ENCODE measurements at regions not wholly inside any gene's neighbourhood (a gene's known extent, or its start where the extent isn't known, plus 50 kb on each side); places are given as distances from the start of the nearest gene placed in this dataset.

DNA sequence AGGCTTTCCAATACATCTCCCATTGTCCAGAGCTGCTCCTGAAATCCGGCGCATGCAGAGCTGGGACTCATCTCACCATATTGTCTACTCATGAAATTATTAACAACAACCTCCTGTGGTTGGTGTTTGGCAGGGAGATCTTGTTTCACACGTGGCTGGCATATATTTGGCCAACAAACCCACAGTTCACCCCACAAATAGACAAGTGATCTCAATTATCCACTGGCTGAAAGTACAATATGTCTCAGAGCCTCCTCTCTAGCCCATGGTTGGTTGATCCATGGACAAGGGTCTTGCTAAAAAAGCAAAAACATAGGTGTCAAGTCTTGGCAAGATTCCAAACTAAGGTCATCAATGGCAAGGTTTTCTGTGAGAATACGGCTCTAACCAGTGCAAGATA, 386.9 kb downstream of the ETS1 start:
- TF ChIP-seq, protein P1, sequence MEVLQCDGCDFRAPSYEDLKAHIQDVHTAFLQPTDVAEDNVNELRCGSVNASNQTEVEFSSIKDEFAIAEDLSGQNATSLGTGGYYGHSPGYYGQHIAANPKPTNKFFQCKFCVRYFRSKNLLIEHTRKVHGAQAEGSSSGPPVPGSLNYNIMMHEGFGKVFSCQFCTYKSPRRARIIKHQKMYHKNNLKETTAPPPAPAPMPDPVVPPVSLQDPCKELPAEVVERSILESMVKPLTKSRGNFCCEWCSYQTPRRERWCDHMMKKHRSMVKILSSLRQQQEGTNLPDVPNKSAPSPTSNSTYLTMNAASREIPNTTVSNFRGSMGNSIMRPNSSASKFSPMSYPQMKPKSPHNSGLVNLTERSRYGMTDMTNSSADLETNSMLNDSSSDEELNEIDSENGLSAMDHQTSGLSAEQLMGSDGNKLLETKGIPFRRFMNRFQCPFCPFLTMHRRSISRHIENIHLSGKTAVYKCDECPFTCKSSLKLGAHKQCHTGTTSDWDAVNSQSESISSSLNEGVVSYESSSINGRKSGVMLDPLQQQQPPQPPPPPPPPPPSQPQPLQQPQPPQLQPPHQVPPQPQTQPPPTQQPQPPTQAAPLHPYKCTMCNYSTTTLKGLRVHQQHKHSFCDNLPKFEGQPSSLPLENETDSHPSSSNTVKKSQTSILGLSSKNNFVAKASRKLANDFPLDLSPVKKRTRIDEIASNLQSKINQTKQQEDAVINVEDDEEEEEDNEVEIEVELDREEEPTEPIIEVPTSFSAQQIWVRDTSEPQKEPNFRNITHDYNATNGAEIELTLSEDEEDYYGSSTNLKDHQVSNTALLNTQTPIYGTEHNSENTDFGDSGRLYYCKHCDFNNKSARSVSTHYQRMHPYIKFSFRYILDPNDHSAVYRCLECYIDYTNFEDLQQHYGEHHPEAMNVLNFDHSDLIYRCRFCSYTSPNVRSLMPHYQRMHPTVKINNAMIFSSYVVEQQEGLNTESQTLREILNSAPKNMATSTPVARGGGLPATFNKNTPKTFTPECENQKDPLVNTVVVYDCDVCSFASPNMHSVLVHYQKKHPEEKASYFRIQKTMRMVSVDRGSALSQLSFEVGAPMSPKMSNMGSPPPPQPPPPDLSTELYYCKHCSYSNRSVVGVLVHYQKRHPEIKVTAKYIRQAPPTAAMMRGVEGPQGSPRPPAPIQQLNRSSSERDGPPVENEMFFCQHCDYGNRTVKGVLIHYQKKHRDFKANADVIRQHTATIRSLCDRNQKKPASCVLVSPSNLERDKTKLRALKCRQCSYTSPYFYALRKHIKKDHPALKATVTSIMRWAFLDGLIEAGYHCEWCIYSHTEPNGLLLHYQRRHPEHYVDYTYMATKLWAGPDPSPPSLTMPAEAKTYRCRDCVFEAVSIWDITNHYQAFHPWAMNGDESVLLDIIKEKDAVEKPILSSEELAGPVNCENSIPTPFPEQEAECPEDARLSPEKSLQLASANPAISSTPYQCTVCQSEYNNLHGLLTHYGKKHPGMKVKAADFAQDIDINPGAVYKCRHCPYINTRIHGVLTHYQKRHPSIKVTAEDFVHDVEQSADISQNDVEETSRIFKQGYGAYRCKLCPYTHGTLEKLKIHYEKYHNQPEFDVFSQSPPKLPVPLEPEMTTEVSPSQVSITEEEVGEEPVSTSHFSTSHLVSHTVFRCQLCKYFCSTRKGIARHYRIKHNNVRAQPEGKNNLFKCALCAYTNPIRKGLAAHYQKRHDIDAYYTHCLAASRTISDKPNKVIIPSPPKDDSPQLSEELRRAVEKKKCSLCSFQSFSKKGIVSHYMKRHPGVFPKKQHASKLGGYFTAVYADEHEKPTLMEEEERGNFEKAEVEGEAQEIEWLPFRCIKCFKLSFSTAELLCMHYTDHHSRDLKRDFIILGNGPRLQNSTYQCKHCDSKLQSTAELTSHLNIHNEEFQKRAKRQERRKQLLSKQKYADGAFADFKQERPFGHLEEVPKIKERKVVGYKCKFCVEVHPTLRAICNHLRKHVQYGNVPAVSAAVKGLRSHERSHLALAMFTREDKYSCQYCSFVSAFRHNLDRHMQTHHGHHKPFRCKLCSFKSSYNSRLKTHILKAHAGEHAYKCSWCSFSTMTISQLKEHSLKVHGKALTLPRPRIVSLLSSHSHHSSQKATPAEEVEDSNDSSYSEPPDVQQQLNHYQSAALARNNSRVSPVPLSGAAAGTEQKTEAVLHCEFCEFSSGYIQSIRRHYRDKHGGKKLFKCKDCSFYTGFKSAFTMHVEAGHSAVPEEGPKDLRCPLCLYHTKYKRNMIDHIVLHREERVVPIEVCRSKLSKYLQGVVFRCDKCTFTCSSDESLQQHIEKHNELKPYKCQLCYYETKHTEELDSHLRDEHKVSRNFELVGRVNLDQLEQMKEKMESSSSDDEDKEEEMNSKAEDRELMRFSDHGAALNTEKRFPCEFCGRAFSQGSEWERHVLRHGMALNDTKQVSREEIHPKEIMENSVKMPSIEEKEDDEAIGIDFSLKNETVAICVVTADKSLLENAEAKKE (CRISPR knock-in tag; IDR thresholded peaks at IDR 0.05), result no peak
- TF ChIP-seq ZNF331 (CRISPR knock-in tag; IDR thresholded peaks at IDR 0.05; ENCODE audit: low read depth) (no peak), NANOG (IDR thresholded peaks at IDR 0.05; ENCODE audit: borderline replicate concordance) (no peak), ZNF114 (CRISPR knock-in tag; IDR thresholded peaks at IDR 0.05) (no peak), EZH2phosphoT487 (IDR thresholded peaks at IDR 0.05; ENCODE audit: unreplicated experiment) (no peak), POLR2AphosphoS5 (IDR thresholded peaks at IDR 0.05; ENCODE audit: low read depth) (no peak), CREB1 (CRISPR knock-in tag; IDR thresholded peaks at IDR 0.05; ENCODE audit: low read depth) (no peak), EZH2 (IDR thresholded peaks at IDR 0.05; ENCODE audit: low read depth, unreplicated experiment) (no peak), STAT1 (IDR thresholded peaks at IDR 0.05; ENCODE audit: unreplicated experiment) (no peak), JUNB (IDR thresholded peaks at IDR 0.05; ENCODE audit: unreplicated experiment) (no peak)
- TF ChIP-seq, protein P2, sequence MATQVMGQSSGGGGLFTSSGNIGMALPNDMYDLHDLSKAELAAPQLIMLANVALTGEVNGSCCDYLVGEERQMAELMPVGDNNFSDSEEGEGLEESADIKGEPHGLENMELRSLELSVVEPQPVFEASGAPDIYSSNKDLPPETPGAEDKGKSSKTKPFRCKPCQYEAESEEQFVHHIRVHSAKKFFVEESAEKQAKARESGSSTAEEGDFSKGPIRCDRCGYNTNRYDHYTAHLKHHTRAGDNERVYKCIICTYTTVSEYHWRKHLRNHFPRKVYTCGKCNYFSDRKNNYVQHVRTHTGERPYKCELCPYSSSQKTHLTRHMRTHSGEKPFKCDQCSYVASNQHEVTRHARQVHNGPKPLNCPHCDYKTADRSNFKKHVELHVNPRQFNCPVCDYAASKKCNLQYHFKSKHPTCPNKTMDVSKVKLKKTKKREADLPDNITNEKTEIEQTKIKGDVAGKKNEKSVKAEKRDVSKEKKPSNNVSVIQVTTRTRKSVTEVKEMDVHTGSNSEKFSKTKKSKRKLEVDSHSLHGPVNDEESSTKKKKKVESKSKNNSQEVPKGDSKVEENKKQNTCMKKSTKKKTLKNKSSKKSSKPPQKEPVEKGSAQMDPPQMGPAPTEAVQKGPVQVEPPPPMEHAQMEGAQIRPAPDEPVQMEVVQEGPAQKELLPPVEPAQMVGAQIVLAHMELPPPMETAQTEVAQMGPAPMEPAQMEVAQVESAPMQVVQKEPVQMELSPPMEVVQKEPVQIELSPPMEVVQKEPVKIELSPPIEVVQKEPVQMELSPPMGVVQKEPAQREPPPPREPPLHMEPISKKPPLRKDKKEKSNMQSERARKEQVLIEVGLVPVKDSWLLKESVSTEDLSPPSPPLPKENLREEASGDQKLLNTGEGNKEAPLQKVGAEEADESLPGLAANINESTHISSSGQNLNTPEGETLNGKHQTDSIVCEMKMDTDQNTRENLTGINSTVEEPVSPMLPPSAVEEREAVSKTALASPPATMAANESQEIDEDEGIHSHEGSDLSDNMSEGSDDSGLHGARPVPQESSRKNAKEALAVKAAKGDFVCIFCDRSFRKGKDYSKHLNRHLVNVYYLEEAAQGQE (IDR thresholded peaks at IDR 0.05; ENCODE audit: unreplicated experiment), result no peak
- TF ChIP-seq, protein P3, sequence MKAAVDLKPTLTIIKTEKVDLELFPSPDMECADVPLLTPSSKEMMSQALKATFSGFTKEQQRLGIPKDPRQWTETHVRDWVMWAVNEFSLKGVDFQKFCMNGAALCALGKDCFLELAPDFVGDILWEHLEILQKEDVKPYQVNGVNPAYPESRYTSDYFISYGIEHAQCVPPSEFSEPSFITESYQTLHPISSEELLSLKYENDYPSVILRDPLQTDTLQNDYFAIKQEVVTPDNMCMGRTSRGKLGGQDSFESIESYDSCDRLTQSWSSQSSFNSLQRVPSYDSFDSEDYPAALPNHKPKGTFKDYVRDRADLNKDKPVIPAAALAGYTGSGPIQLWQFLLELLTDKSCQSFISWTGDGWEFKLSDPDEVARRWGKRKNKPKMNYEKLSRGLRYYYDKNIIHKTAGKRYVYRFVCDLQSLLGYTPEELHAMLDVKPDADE (IDR thresholded peaks at IDR 0.05), result no peak
- TF ChIP-seq, protein P4, sequence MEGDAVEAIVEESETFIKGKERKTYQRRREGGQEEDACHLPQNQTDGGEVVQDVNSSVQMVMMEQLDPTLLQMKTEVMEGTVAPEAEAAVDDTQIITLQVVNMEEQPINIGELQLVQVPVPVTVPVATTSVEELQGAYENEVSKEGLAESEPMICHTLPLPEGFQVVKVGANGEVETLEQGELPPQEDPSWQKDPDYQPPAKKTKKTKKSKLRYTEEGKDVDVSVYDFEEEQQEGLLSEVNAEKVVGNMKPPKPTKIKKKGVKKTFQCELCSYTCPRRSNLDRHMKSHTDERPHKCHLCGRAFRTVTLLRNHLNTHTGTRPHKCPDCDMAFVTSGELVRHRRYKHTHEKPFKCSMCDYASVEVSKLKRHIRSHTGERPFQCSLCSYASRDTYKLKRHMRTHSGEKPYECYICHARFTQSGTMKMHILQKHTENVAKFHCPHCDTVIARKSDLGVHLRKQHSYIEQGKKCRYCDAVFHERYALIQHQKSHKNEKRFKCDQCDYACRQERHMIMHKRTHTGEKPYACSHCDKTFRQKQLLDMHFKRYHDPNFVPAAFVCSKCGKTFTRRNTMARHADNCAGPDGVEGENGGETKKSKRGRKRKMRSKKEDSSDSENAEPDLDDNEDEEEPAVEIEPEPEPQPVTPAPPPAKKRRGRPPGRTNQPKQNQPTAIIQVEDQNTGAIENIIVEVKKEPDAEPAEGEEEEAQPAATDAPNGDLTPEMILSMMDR (conservative IDR thresholded peaks at IDR 0.05; ENCODE audit: low read depth in 2 of 2), result no peak
- Histone ChIP-seq H3K9me2 (ENCODE audit: insufficient read depth) (no peaks in the 10 kb centered on the region), H2AFZ (no peak overlapping the region), H3K27ac (ENCODE audit: low read depth) (no peak overlapping the region), H4K20me1 (replicated peaks; ENCODE audit: insufficient read depth) (no peaks in the 10 kb centered on the region), H3K27me3 (ENCODE audit: insufficient read depth) (no peaks in the 10 kb centered on the region), H3K4me1 (ENCODE audit: insufficient read depth) (no peaks in the 10 kb centered on the region), H3K79me2 (replicated peaks; ENCODE audit: insufficient read depth) (no peaks in the 10 kb centered on the region), H3F3A (replicated peaks; ENCODE audit: low read depth) (no peaks in the 10 kb centered on the region), H3K36me3 (ENCODE audit: insufficient read depth) (no peaks in the 10 kb centered on the region), H3K4me2 (no peak overlapping the region), H3K4me3 (no peak overlapping the region)
- Mint-ChIP-seq H3K4me3 (no peak overlapping the region), H3K36me3 (ENCODE audit: low read depth) (no peaks in the 10 kb centered on the region), H3K27me3 (ENCODE audit: insufficient read depth, low read depth, poor library complexity) (peaks cover 2% of the 10 kb centered on the region), H3K4me1 (no peaks in the 10 kb centered on the region), H3K27ac (no peak overlapping the region), H3K9me3 (no peaks in the 10 kb centered on the region)
- DNase-seq (ENCODE audit: low spot score), result no peak
- ATAC-seq, result no peak

Data from GM23338 (cell line).